NCI-H524 treated with DMSO at 0.1 percent for 48 hours (cell line): ENCODE measurements at regions not wholly inside any gene's neighbourhood (a gene's known extent, or its start where the extent isn't known, plus 50 kb on each side); places are given as distances from the start of the nearest gene placed in this dataset.

Experiments used
- DNase-seq: peaks from one replicate; lab custom pipeline; 2025; lab: John Stamatoyannopoulos, UW

- peak; percentile 10 for DNase-seq
Measured at GRCh38 chr18:65409261-65409660, 341.6 kb upstream of the CDH7 start.

GRCh38 chr18:65403534-65403933 lies 347.3 kb upstream of the CDH7 start:
- no peak for DNase-seq

GRCh38 chr18:65399091-65399490 lies 351.7 kb upstream of the CDH7 start:
- no peak for DNase-seq

GRCh38 chr18:65398347-65399075 lies 352.3 kb upstream of the CDH7 start:
- no peak for DNase-seq

- no peak for DNase-seq
Measured at GRCh38 chr18:65380986-65381385, 369.8 kb upstream of the CDH7 start.

GRCh38 chr18:65380571-65380970 lies 370.2 kb upstream of the CDH7 start:
- no peak for DNase-seq

GRCh38 chr18:65372904-65373303 lies 377.9 kb upstream of the CDH7 start:
- no peak for DNase-seq

- DNase-seq: no peak
Measured at GRCh38 chr18:65365245-65365980, 385.4 kb upstream of the CDH7 start.

GRCh38 chr18:65363911-65364632 lies 386.7 kb upstream of the CDH7 start:
- no peak for DNase-seq

GRCh38 chr18:65363011-65363410 lies 387.8 kb upstream of the CDH7 start:
- no peak for DNase-seq

GRCh38 chr18:65359479-65359878 lies 391.3 kb upstream of the CDH7 start:
- no peak for DNase-seq

- DNase-seq: no peak
Measured at GRCh38 chr18:65358306-65358705, 392.5 kb upstream of the CDH7 start.

- peak; percentile 82 for DNase-seq
Measured at GRCh38 chr18:65352186-65352585, 398.6 kb upstream of the CDH7 start.

DNA sequence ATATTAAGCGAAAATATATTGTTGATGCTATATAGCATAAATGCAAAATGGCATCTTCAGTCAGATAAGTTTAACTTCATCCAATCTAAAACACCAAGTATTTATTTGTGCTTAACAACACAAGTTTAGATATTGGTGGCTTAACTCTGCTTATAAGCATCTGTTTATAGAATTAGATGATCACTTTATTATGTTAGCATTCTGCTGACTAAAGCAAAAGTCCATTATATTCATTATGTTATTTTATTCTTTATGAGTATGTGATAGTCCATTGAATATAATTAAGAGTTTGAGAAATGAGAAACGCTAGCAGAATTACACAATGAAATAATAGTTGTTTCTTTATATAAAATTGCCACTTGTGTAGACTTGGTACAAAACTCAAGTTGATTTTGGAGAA lies 401.2 kb upstream of the CDH7 start:
- DNase-seq: no peak

GRCh38 chr18:65347446-65347845 lies 403.4 kb upstream of the CDH7 start:
- DNase-seq: no peak

GRCh38 chr18:65346086-65346485 lies 404.7 kb upstream of the CDH7 start:
- no peak for DNase-seq

DNA sequence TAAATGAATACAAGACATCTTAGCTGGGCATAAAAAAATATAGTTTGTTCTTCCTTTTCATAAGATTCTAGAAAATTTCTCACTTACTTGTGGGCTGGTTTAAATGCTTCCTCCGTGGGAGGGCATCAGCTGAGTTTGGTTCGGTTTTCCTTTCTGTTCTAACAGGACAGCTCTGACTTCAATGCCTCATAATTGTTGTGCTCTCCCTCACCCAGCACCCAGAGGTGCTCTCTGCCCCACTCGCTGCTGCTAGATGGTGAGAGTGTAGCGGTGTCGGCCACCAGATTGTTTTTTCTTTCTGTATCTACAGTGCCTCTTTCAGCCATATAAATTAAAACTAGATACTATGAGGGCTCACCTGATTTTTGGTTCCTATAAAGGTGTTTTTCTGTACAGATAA lies 407.2 kb upstream of the CDH7 start:
- DNase-seq: no peak

- no peak for DNase-seq
Measured at GRCh38 chr18:65336411-65336810, 414.4 kb upstream of the CDH7 start.

DNA sequence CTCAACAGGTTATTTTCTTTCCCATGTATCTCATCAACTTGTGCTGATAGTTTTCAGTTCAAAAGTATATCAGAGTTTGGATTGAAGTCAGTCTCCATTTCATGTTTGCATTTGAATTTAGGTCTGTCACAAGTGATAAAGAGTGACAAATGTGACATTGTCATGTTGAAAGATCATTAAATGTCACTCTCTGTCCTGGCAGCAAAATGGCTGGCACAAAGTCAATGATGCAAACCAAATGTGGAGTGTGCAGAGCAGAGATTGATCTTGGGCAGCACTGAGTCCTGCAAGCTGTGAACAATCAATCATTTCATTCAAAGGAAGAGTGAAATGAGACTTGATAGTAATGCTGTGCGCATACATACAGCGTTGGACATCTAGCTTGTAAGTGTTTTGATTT lies 421.8 kb upstream of the CDH7 start:
- no peak for DNase-seq

DNA sequence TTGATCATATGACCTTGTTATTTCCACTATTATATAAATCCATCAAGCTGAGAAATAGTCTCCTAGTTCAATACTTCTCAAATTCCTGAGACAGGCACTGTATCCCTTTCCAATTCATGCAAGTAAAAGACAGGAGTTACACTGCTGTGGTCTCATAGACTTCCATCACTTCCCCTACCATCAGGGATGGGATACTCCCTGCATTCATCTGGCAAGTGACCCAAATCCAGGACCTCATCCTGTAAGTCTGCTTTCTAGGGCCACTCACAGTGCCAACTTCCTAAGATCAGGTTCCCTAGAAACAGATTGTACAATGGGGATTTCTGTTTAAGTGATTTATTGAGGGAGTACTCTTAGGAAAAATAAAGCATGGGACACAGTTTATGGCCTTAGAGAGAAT lies 424.0 kb upstream of the CDH7 start:
- peak; percentile 34 for DNase-seq

DNA sequence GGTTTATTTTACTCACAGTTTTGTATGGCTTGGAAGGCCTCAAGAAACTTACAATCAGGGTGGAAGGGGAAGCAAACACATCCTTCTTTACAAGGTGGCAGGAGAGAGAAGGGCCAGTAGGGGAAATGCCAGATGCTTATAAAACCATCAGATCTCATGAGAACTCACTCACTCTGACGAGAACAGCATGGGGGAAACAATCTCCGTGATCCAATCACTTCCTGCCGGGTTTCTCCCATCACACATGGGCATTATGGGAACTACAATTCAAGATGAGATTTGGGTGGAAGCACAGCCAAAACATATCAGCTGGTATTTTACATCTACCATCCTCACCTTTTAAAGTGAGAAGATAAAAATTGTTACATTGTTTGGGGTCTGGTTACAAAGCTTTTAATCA lies 427.9 kb upstream of the CDH7 start:
- no peak for DNase-seq

GRCh38 chr18:65298422-65298821 lies 452.4 kb upstream of the CDH7 start:
- DNase-seq: no peak

- DNase-seq: no peak
Measured at GRCh38 chr18:65288908-65289307, 461.9 kb upstream of the CDH7 start.
